ENCODE measurements at regions not wholly inside any gene's neighbourhood (a gene's known extent, or its start where the extent isn't known, plus 50 kb on each side); places are given as distances from the start of the nearest gene placed in this dataset.

DNA sequence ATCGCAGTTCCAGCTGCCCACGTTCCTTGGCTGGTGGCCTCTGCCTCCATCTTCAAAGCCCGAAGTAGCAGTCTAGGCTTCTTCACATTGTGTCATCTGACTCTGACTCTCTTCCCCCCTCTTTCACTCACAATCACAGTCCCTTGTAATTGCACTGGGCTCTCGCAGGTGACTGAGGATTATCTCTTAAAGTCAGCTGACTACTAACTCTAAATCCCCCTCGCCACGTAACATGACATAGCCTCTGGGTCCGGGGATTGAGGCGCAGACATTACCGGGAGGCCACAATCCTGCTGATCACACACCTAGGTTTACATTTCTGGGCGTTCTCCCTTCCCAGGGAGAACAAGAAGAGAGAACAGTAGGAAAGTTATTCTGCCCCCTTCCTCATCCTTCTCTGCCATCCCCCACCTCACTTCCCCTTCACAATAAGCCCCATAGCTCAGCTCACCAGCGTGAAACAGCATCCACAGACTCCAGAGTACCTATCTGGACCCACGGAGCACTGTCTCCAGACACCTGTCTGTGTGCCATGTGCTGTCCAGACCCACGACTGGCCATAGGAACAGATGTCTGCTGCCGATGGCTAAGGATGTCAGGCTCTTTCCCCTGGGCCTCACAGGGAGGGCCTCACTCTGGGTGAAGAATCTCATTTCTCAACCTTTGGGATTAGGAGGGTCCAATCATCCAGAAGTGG, 64.3 kb upstream of the FZD7 start:
- no peak overlapping the region for H3K27ac ChIP-seq
- no peak for TF ChIP-seq ZFX (IDR thresholded peaks at IDR 0.05; ENCODE audit: borderline replicate concordance)
- TF ChIP-seq, protein P1, sequence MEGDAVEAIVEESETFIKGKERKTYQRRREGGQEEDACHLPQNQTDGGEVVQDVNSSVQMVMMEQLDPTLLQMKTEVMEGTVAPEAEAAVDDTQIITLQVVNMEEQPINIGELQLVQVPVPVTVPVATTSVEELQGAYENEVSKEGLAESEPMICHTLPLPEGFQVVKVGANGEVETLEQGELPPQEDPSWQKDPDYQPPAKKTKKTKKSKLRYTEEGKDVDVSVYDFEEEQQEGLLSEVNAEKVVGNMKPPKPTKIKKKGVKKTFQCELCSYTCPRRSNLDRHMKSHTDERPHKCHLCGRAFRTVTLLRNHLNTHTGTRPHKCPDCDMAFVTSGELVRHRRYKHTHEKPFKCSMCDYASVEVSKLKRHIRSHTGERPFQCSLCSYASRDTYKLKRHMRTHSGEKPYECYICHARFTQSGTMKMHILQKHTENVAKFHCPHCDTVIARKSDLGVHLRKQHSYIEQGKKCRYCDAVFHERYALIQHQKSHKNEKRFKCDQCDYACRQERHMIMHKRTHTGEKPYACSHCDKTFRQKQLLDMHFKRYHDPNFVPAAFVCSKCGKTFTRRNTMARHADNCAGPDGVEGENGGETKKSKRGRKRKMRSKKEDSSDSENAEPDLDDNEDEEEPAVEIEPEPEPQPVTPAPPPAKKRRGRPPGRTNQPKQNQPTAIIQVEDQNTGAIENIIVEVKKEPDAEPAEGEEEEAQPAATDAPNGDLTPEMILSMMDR (IDR thresholded peaks at IDR 0.05), result no peak

DNA sequence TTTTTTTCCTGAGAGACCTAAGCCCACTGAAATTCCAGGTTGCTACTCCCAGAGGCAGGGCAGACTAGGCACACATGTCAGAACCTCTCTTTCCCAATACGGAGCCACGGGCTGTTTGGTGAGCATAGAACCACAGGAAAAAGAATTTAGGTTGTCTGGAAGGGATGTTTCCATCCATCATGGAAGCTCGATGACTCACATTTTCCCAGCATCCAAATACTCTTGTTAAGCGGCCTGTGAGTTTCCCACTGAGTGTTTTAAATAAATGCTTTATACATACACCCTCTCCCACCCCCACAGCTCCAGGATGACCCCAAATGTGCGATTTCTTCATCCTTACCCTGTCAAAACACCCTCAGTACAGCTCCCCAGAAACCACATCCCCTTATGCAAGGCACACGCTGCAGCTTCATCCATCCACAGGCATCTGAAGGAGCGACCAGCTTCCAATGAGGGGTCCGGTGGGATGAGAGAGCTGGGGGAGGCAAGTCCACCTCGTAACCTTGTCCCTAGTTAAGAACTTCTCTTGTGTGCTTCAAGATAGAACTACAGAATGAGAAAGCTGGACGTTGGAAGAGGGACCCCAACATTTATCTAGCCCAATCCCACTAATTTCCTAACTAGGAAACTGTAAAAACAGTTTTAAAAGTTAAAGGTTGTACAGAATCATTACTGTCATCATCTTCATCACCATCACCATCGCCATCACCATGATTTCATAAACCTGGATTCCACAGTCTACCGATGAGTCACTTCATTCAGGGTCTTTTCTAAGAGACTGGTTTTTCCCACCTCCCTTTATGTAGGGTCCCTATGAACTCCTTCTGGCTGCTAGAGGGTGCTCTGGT, 63.5 kb upstream of the FZD7 start:
- H3K27ac ChIP-seq, result no peak overlapping the region
- TF ChIP-seq, protein P1 (IDR thresholded peaks at IDR 0.05), result no peak
- TF ChIP-seq ZFX (IDR thresholded peaks at IDR 0.05; ENCODE audit: borderline replicate concordance), result no peak

DNA sequence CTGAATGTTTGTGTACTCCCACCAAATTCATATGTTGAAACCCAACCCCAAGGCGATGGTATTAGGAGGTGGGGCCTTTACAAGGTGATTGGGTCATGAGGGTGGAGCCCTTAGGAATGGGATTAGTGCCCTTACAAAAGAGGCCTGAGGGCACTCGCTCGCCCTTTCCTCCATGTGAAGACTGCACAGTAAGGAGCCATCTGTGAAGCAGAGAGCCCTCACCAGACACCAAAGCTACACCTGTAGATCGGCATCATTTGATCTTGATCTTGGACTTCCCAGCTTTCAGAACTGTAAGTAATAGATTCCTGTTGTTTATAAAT, 62.9 kb upstream of the FZD7 start:
- TF ChIP-seq, protein P1 (IDR thresholded peaks at IDR 0.05), result no peak
- TF ChIP-seq ZFX (IDR thresholded peaks at IDR 0.05; ENCODE audit: borderline replicate concordance), result no peak
- H3K27ac ChIP-seq, result no peak overlapping the region

DNA sequence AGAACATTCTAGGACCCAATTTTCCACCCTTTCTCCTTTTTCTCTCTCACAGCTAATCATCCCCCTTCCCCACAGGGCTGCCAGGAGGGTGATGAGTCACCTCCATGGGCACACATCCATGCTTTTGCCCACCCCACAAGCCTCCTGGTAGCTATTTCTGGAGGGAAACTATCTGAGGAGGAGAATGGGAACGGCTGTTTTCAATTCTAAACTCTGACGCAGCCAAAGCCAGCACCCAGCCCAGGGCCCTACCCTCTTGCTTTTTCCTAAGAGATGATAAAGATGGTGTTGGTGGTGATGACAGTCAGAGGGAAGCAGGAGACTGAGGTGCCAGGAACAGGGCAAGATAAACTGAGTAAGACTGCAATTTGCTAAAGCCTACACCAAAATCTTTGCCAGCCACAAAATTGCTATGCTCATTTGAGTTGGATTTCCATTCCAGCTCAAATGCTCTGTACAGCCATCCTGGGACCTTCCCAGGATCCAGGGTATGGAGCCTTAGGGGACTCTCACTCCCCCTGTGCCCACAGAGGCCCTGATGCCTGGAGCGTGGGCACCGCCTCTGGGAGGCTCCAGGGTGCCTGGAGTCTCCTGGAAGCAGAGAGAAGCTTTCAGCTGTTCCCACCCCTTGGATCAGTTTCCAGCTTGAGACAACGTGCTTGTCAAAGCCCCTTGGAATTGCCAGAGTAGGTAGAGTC, 62.0 kb upstream of the FZD7 start:
- no peak overlapping the region for H3K27ac ChIP-seq
- TF ChIP-seq ZFX (IDR thresholded peaks at IDR 0.05; ENCODE audit: borderline replicate concordance), result no peak
- TF ChIP-seq, protein P1 (IDR thresholded peaks at IDR 0.05), result no peak

DNA sequence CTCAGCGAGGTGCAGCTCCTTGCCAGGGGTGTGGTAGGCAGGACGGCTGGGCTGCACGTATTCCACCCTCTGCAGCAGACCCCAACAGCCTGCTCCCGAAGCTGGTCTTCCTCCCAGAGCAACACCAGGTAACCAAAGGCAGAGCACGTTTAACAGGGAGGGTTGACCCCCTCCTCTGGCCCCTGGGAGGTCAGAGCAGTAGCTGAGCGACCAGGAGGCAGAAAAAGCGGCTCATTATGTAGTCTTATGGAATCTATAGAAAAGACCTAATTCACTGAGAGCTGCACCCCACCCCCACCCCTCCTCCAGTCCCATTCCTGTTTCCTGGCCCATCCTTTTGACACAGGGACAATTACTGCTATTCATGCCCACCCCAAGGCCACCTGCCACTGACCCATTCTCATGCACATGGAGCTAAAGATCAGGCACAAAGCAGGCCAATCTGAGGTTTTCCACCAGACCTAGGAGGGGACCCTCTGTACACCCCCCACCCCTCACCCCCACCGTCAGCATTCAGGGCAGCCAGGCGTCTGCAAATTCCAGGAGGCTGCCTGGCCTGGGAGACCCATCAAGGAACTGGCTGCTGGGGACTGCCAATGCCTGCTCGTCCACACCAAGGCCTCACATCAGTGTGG, 60.9 kb upstream of the FZD7 start:
- TF ChIP-seq, protein P1 (IDR thresholded peaks at IDR 0.05), result no peak
- TF ChIP-seq ZFX (IDR thresholded peaks at IDR 0.05; ENCODE audit: borderline replicate concordance), result no peak
- no peak overlapping the region for H3K27ac ChIP-seq

DNA sequence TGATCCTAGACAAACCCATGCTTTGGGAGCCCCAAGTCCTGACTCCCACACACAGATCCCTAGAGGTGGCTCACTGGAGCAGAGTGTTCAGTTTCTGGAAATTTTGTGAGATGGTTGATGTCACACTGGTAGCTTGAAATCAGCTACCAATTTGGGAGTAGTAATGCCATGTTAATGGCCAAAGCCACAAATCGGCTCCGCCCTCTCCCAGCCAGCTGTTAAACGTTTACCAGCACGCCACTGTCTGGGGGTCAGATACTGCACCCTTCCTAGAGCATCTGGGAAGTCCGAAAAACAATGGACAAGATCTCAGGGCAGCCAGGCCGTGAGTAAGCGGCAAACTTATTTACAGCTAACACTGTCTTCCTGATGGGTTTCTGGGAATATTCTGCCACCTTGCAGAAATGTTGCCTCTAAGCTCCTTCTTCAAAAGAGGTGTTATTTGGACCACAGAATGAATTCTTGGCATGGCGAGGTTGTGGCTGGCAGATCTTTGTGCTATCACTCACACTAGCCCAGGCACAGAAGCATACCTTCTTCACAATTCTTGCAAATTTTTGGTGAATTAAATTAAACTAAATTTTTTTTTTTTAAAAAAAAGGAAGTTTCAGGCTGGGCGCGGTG, 60.2 kb upstream of the FZD7 start:
- no peak for TF ChIP-seq ZFX (IDR thresholded peaks at IDR 0.05; ENCODE audit: borderline replicate concordance)
- TF ChIP-seq, protein P1 (IDR thresholded peaks at IDR 0.05), result no peak
- H3K27ac ChIP-seq, result no peak overlapping the region
